ENCODE measurements at regions not wholly inside any gene's neighbourhood (a gene's known extent, or its start where the extent isn't known, plus 50 kb on each side); places are given as distances from the start of the nearest gene placed in this dataset.

DNA sequence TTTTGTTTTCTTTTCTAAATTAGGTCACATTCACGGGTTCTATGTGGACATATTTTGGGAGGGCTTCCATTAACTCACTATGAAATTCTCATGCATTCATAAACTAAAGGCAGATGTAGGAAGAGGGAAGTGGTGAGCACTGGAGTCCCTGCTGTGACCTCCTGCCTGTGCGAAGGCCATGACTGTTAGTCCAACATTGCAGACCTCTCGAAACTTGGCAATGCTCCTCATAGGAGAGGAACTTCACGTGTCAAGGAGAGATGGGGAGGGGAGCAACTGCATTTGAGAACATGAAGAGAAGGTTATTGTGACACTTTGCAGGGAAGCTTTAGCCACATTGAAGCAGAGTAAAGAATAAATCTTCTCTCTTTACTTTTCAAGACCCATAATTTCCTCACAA, 126.4 kb upstream of the HNMT start:
- no peak for TF ChIP-seq POLR2A (IDR thresholded peaks at IDR 0.05)
- TF ChIP-seq, protein P1, sequence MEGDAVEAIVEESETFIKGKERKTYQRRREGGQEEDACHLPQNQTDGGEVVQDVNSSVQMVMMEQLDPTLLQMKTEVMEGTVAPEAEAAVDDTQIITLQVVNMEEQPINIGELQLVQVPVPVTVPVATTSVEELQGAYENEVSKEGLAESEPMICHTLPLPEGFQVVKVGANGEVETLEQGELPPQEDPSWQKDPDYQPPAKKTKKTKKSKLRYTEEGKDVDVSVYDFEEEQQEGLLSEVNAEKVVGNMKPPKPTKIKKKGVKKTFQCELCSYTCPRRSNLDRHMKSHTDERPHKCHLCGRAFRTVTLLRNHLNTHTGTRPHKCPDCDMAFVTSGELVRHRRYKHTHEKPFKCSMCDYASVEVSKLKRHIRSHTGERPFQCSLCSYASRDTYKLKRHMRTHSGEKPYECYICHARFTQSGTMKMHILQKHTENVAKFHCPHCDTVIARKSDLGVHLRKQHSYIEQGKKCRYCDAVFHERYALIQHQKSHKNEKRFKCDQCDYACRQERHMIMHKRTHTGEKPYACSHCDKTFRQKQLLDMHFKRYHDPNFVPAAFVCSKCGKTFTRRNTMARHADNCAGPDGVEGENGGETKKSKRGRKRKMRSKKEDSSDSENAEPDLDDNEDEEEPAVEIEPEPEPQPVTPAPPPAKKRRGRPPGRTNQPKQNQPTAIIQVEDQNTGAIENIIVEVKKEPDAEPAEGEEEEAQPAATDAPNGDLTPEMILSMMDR (IDR thresholded peaks at IDR 0.05), result no peak

Measured in breast epithelium (tissue), 3 donors.